ENCODE measurements at regions not wholly inside any gene's neighbourhood (a gene's known extent, or its start where the extent isn't known, plus 50 kb on each side); places are given as distances from the start of the nearest gene placed in this dataset.

DNA sequence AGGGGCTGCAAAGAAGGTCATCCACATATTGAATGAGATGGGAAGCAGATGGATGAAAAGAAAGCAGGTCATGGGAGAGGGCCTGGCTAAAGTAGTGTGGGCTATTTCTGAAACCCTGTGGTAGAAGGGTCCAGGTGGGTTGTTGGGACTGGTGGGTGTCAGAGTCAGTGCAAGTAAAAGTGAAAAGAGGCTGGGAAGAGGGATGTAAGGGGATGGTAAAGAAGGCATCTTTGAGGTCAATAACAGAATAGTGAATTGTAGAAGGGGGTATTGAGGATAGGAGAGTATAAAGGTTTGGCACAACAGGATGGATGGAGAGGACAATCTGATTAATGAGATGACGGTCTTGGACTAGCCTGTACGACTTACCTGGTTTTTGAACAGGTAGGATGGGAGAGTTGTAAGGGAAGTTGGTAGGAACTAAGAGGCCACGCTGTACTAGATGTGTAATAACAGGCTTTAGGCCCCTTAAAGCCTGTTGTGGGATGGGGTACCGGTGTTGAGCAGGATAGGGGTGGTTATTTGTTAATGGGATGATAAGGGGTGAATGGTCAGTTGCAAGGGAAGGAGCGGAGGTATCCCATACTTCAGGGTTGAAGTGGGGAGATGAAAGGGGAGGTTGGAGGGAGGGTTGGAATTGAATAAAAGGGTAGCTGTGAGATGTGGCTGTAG, 748.9 kb upstream of the ADGRB3 start:
- Histone ChIP-seq H3K9me1 (ENCODE audit: control insufficient read depth, insufficient read depth, low read length) (no peaks in the 10 kb centered on the region), H2AFZ (ENCODE audit: low read depth, low read length) (no peak overlapping the region), H3K4me1 (replicated peaks in 1 of 2; ENCODE audit: control insufficient read depth in 2 of 2, insufficient read depth in 2 of 2, low read length in 2 of 2) (peaks cover 13 to 26% of the 10 kb centered on the region in 2 experiments), H3K27me3 (ENCODE audit: control insufficient read depth in 2 of 2, insufficient read depth in 2 of 2, low read length in 2 of 2) (no peaks in the 10 kb centered on the region), H3K4me2 (ENCODE audit: insufficient read depth, low read length) (peak overlapping the region; percentile 98), H3K27ac (ENCODE audit: extremely low read depth, low read depth, low read length) (peak overlapping the region; percentile 98), H3K9ac (ENCODE audit: insufficient read depth in 1 of 2, low read depth in 2 of 2, low read length in 2 of 2) (peak overlapping the region; percentile 98 to 100; a peak in 3 of 4 replicates), H3K79me2 (ENCODE audit: control insufficient read depth, insufficient read depth, low read length) (peaks cover 97% of the 10 kb centered on the region), H3K9me3 (replicated peaks; ENCODE audit: control insufficient read depth, insufficient read depth, low read depth, low read length) (peaks cover 3% of the 10 kb centered on the region; the same call in 1 of the 2 replicates), H4K20me1 (replicated peaks; ENCODE audit: control insufficient read depth, insufficient read depth, low read length) (peaks cover 16% of the 10 kb centered on the region), H3K4me3 (peak overlapping the region; percentile 93), H3K36me3 (ENCODE audit: control insufficient read depth, insufficient read depth, low read length) (peaks cover 73% of the 10 kb centered on the region)
- no TSS peak for BruUV-seq (replicated peaks)
- in situ Hi-C loops (cut with MboI), result loop anchor here (5.0 to 10.0 kb wide), 2 partner anchors 156 to 339 kb away; no protein-coding TSS in a partner anchor
- ATAC-seq (no peak), FAIRE-seq (no peak), DNase-seq (ENCODE audit: extremely low read depth in 1 of 4, low spot score in 3 of 4) (peak in 1 of 4 experiments; percentile 43)
- intact Hi-C loops (cut with micrococcal nuclease), result loop anchor here (5.0 kb wide), 1 partner anchor 856 kb away; no protein-coding TSS in a partner anchor
- 0% methylated on average over 5 of the region's 5 CpGs for WGBS (ENCODE audit: insufficient coverage, low coverage, missing lambda C conversion rate)
- ChIA-PET CTCF (ENCODE audit: low intra/inter-chr PET ratio) (no interaction called here), POLR2A (interaction anchor here (0.6 to 1.7 kb wide), 9 partner anchors 10 to 425 kb away, joined by 3 to 6 read pairs (median 4); no protein-coding TSS in a partner anchor)
- TF ChIP-seq POLR2B (IDR thresholded peaks at IDR 0.05; ENCODE audit: low read depth, partially characterized antibody), result peak; percentile 74
- TF ChIP-seq THRB (CRISPR knock-in tag; conservative IDR thresholded peaks at IDR 0.05), result peak; percentile 86
- 0 out of 2 replicates have a peak, but pooled peaks have one; percentile 38 for TF ChIP-seq KLF10 (CRISPR knock-in tag; IDR thresholded peaks at IDR 0.05)
- peak; percentile 49; the same call in 1 of the 2 replicates for TF ChIP-seq POLR2AphosphoS5 (IDR thresholded peaks at IDR 0.05; ENCODE audit: control insufficient read depth, insufficient read depth, low read depth, low read length)
- TF ChIP-seq KHSRP (IDR thresholded peaks at IDR 0.05), result no peak
- no peak for TF ChIP-seq HMG20A (CRISPR knock-in tag; conservative IDR thresholded peaks at IDR 0.05)
- TF ChIP-seq, protein P1, sequence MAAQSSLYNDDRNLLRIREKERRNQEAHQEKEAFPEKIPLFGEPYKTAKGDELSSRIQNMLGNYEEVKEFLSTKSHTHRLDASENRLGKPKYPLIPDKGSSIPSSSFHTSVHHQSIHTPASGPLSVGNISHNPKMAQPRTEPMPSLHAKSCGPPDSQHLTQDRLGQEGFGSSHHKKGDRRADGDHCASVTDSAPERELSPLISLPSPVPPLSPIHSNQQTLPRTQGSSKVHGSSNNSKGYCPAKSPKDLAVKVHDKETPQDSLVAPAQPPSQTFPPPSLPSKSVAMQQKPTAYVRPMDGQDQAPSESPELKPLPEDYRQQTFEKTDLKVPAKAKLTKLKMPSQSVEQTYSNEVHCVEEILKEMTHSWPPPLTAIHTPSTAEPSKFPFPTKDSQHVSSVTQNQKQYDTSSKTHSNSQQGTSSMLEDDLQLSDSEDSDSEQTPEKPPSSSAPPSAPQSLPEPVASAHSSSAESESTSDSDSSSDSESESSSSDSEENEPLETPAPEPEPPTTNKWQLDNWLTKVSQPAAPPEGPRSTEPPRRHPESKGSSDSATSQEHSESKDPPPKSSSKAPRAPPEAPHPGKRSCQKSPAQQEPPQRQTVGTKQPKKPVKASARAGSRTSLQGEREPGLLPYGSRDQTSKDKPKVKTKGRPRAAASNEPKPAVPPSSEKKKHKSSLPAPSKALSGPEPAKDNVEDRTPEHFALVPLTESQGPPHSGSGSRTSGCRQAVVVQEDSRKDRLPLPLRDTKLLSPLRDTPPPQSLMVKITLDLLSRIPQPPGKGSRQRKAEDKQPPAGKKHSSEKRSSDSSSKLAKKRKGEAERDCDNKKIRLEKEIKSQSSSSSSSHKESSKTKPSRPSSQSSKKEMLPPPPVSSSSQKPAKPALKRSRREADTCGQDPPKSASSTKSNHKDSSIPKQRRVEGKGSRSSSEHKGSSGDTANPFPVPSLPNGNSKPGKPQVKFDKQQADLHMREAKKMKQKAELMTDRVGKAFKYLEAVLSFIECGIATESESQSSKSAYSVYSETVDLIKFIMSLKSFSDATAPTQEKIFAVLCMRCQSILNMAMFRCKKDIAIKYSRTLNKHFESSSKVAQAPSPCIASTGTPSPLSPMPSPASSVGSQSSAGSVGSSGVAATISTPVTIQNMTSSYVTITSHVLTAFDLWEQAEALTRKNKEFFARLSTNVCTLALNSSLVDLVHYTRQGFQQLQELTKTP (IDR thresholded peaks at IDR 0.05; ENCODE audit: low read depth in 1 of 2, partially characterized antibody in 2 of 2), result peak; percentile 85 to 91
- TF ChIP-seq ZNF174 (CRISPR knock-in tag; IDR thresholded peaks at IDR 0.05), result no peak
- TF ChIP-seq E4F1 (CRISPR knock-in tag; IDR thresholded peaks at IDR 0.05; ENCODE audit: borderline replicate concordance), result no peak
- no peak for TF ChIP-seq ZNF668 (CRISPR knock-in tag; IDR thresholded peaks at IDR 0.05)
- TF ChIP-seq ZBTB8A (IDR thresholded peaks at IDR 0.05; ENCODE audit: partially characterized antibody), result no peak
- peak in 1 of 2 experiments; percentile 27; a peak in 1 of 4 replicates for TF ChIP-seq HDAC1 (IDR thresholded peaks at IDR 0.05)
- 0 out of 2 replicates have a peak, but pooled peaks have one; percentile 9 for TF ChIP-seq ZNF445 (CRISPR knock-in tag; IDR thresholded peaks at IDR 0.05; ENCODE audit: low read depth)
- TF ChIP-seq ZNF77 (CRISPR knock-in tag; IDR thresholded peaks at IDR 0.05), result no peak

Data from K562 (cell line).